ENCODE measurements at regions not wholly inside any gene's neighbourhood (a gene's known extent, or its start where the extent isn't known, plus 50 kb on each side); places are given as distances from the start of the nearest gene placed in this dataset.
"Not testable (repeated sequence)": the region's sequence is repeated elsewhere in the genome, so short reads cannot be mapped to it uniquely, and the experiment has no call there.

GRCh38 chr14:40340708-40341107 lies 908.5 kb upstream of the FBXO33 start:
- DNase-seq, result no peak

- no peak for DNase-seq
Measured at GRCh38 chr14:40336846-40337245, 904.6 kb upstream of the FBXO33 start.

- DNase-seq, result not testable (repeated sequence)
Measured at GRCh38 chr14:40326519-40326918, 894.3 kb upstream of the FBXO33 start.

- no peak for DNase-seq
Measured at GRCh38 chr14:40318211-40318719, 886.0 kb upstream of the FBXO33 start.

GRCh38 chr14:40317690-40318089 lies 885.5 kb upstream of the FBXO33 start:
- no peak for DNase-seq

GRCh38 chr14:40312296-40312695 lies 880.1 kb upstream of the FBXO33 start:
- DNase-seq, result no peak

- DNase-seq, result no peak
Measured at GRCh38 chr14:40309124-40309523, 876.9 kb upstream of the FBXO33 start.

- no peak for DNase-seq
Measured at GRCh38 chr14:40308240-40308639, 876.0 kb upstream of the FBXO33 start.

GRCh38 chr14:40296821-40297220 lies 864.6 kb upstream of the FBXO33 start:
- no peak for DNase-seq

- DNase-seq, result no peak
Measured at GRCh38 chr14:40292664-40293063, 860.4 kb upstream of the FBXO33 start.

GRCh38 chr14:40282196-40282595 lies 850.0 kb upstream of the FBXO33 start:
- no peak for DNase-seq

- DNase-seq, result no peak
Measured at GRCh38 chr14:40280652-40281051, 848.4 kb upstream of the FBXO33 start.

- DNase-seq, result no peak
Measured at GRCh38 chr14:40273417-40273816, 841.2 kb upstream of the FBXO33 start.

GRCh38 chr14:40271480-40271879 lies 839.2 kb upstream of the FBXO33 start:
- DNase-seq, result no peak

GRCh38 chr14:40269436-40269835 lies 837.2 kb upstream of the FBXO33 start:
- DNase-seq, result no peak

- DNase-seq, result no peak
Measured at GRCh38 chr14:40268236-40268635, 836.0 kb upstream of the FBXO33 start.

GRCh38 chr14:40265096-40265495 lies 832.9 kb upstream of the FBXO33 start:
- no peak for DNase-seq

GRCh38 chr14:40252817-40253447 lies 820.7 kb upstream of the FBXO33 start:
- no peak for DNase-seq

- DNase-seq, result no peak
Measured at GRCh38 chr14:40248671-40249070, 816.4 kb upstream of the FBXO33 start.

GRCh38 chr14:40240245-40240859 lies 808.1 kb upstream of the FBXO33 start:
- DNase-seq, result no peak

GRCh38 chr14:40232302-40232701 lies 800.1 kb upstream of the FBXO33 start:
- DNase-seq, result no peak

- DNase-seq, result no peak
Measured at GRCh38 chr14:40229676-40230075, 797.4 kb upstream of the FBXO33 start.

- no peak for DNase-seq
Measured at GRCh38 chr14:40222996-40223395, 790.8 kb upstream of the FBXO33 start.

GRCh38 chr14:40221428-40221827 lies 789.2 kb upstream of the FBXO33 start:
- no peak for DNase-seq

- DNase-seq, result no peak
Measured at GRCh38 chr14:40219032-40219431, 786.8 kb upstream of the FBXO33 start.

All from inflammatory macrophage treated with lipopolysaccharide for 1 hour (primary cell).